Vagina (tissue), 2 donors: ENCODE measurements at regions not wholly inside any gene's neighbourhood (a gene's known extent, or its start where the extent isn't known, plus 50 kb on each side); places are given as distances from the start of the nearest gene placed in this dataset.
A peak's percentile ranks its signal among the peaks of the same experiment; 100 is the strongest.

ENCODE experiments used
- DNase-seq, 2 donors: peaks; one replicate each; pipeline ENCODE4 v3.0.0-alpha.2; 2017; ENCODE audit errors: extremely low spot score in 2 of 2
- H3K27ac ChIP-seq: fragments of 200-600 bp; sonication (generic); one replicate; pipeline ENCODE4 v1.5.1; 2019
- H3K27me3 ChIP-seq: fragments of 200-600 bp; sonication (generic); one replicate; pipeline ENCODE4 v1.5.1; 2019
- H3K36me3 ChIP-seq, 2 donors: fragments of 200-600 bp; sonication (generic); one replicate each; pipeline ENCODE4 v1.5.1; 2017 to 2019
- H3K4me1 ChIP-seq: fragments of 200-600 bp; sonication (generic); one replicate; pipeline ENCODE4 v1.5.1; 2019
- H3K4me3 ChIP-seq, 2 donors: fragments of 200-600 bp; sonication (generic); 1 replicate in 1 of 2; 2 replicates in 1 of 2; pipeline ENCODE4 v1.5.1; 2016 to 2019
- H3K9me3 ChIP-seq: fragments of 200-600 bp; sonication (generic); one replicate; pipeline ENCODE4 v1.5.1; 2019
- POLR2A ChIP-seq, 2 donors: fragments of 450-650 bp; IDR thresholded peaks; one replicate each; pipeline ENCODE4 v1.6.1; 2017; ENCODE audit warnings: antibody characterized with exemption in 2 of 2, mild to moderate bottlenecking in 2 of 2, moderate library complexity in 2 of 2
- POLR2AphosphoS5 ChIP-seq, 2 donors: sonication (generic); formaldehyde crosslinking; IDR thresholded peaks; one replicate each; pipeline ENCODE4 v1.9.0; 2017; ENCODE audit warnings: antibody characterized with exemption in 2 of 2, mild to moderate bottlenecking in 2 of 2, low read depth in 1 of 2; ENCODE audit not compliant: insufficient read depth in 1 of 2
- intact Hi-C: fragments of 100-400 bp; cut with DNase I; formaldehyde crosslinking; loops from one replicate; pipeline ENCODE4 v1.15.1; 2023
- TF ChIP-seq, protein P1 (sequence below), 3 experiments: fragments of 450-650 bp in 2 of 3; fragments of 200-600 bp in 1 of 3; sonication (generic) in 1 of 3; IDR thresholded peaks; one replicate each; pipeline ENCODE4 v1.5.1; 2017 to 2019; ENCODE audit warnings: antibody characterized with exemption in 3 of 3, mild to moderate bottlenecking in 2 of 3, moderate library complexity in 2 of 3

- no peaks in the 10 kb centered on the region for H3K36me3 ChIP-seq
- H3K27ac ChIP-seq, result no peak overlapping the region
- no peaks in the 10 kb centered on the region for H3K27me3 ChIP-seq
- H3K9me3 ChIP-seq, result no peaks in the 10 kb centered on the region
- H3K4me3 ChIP-seq, result no peak overlapping the region
- DNase-seq, result no peak
- TF ChIP-seq POLR2AphosphoS5 (IDR thresholded peaks at IDR 0.05; ENCODE audit: insufficient read depth in 1 of 2, low read depth in 1 of 2), result no peak
- TF ChIP-seq POLR2A (IDR thresholded peaks at IDR 0.05), result no peak
- TF ChIP-seq, protein P1, sequence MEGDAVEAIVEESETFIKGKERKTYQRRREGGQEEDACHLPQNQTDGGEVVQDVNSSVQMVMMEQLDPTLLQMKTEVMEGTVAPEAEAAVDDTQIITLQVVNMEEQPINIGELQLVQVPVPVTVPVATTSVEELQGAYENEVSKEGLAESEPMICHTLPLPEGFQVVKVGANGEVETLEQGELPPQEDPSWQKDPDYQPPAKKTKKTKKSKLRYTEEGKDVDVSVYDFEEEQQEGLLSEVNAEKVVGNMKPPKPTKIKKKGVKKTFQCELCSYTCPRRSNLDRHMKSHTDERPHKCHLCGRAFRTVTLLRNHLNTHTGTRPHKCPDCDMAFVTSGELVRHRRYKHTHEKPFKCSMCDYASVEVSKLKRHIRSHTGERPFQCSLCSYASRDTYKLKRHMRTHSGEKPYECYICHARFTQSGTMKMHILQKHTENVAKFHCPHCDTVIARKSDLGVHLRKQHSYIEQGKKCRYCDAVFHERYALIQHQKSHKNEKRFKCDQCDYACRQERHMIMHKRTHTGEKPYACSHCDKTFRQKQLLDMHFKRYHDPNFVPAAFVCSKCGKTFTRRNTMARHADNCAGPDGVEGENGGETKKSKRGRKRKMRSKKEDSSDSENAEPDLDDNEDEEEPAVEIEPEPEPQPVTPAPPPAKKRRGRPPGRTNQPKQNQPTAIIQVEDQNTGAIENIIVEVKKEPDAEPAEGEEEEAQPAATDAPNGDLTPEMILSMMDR (IDR thresholded peaks at IDR 0.05), result no peak
- peaks cover 11% of the 10 kb centered on the region for H3K4me1 ChIP-seq
- intact Hi-C loops, result loop anchor here (5.0 kb wide), 1 partner anchor 153 kb away; no protein-coding TSS in a partner anchor
Observed at GRCh38 chr15:79180318-79180717, 89.7 kb upstream of the RASGRF1 start.

DNA sequence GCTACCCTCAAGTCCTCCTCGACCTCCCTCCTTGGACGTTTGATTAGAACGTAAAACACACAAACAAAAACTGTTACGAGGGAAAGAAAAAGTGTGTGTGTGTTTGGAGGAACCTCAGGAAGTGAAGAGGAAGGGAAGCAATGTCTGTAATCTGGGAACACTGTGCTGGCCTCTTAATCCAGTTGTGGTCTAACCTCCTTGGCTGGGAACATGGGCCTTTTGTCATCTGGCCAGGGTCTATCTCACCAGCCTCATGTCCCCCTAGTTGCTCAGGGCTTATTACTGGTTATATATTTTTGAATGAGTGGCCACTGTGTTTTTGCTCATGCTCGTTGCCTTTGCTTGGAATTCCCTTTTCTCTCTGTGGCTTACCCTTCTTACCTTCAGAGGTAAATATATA, 89.0 kb upstream of the RASGRF1 start:
- no peaks in the 10 kb centered on the region for H3K36me3 ChIP-seq
- H3K4me3 ChIP-seq, result no peak overlapping the region
- H3K4me1 ChIP-seq, result peaks cover 11% of the 10 kb centered on the region
- H3K27me3 ChIP-seq, result no peaks in the 10 kb centered on the region
- H3K27ac ChIP-seq, result peak overlapping the region; percentile 18
- H3K9me3 ChIP-seq, result no peaks in the 10 kb centered on the region
- DNase-seq, result no peak
- intact Hi-C loops, result no loop called here
- TF ChIP-seq POLR2A (IDR thresholded peaks at IDR 0.05) (no peak), POLR2AphosphoS5 (IDR thresholded peaks at IDR 0.05; ENCODE audit: insufficient read depth in 1 of 2, low read depth in 1 of 2) (no peak)
- TF ChIP-seq, protein P1 (IDR thresholded peaks at IDR 0.05), result no peak

DNA sequence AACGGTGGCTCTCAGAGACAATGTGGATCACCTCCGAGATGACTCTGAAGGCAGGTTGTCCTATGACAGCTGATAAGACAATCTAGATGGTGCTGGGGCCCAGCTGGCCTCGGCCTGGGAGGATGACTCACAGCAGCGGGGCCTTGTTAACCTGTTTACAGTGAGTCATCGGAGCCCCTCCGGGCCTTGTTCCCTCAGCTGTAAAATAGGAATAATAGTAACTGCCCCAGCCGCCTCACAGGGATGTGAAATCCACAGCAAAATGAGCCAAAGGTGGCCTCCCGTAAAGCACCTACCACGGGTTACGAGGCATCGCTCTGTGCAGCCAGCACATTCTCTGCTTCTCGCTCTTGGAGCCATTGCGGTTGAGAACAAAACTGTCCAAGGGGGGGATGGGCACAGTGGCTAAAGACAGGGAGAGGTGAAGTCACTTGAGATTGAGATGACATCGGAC, 88.6 kb upstream of the RASGRF1 start:
- DNase-seq, result no peak
- peak in 1 of 2 donors; percentile 25 for TF ChIP-seq POLR2AphosphoS5 (IDR thresholded peaks at IDR 0.05; ENCODE audit: insufficient read depth in 1 of 2, low read depth in 1 of 2)
- no peak for TF ChIP-seq POLR2A (IDR thresholded peaks at IDR 0.05)
- TF ChIP-seq, protein P1 (IDR thresholded peaks at IDR 0.05), result no peak
- H3K9me3 ChIP-seq, result no peaks in the 10 kb centered on the region

DNA sequence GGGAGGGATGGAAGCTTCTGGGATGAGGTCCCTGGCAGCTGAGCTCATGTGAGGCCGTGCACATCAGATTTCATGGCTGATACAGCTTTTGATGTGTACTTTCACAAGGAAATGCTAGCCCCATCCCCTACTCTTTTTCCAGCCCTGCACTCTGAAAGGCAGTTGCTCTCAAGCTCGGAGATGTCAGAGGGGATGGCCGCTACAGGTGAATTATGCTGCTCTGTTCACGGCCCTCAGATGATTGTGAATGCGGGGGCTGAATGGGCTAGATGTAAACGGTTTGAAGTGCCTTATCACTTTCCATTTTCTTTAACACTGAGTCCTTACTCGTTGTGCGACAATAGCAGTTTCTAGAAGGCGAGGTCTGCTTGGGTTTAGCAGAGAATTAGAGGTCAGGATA, 88.0 kb upstream of the RASGRF1 start:
- Histone ChIP-seq H3K4me3 (no peak overlapping the region), H3K36me3 (no peaks in the 10 kb centered on the region), H3K9me3 (no peaks in the 10 kb centered on the region), H3K27me3 (no peaks in the 10 kb centered on the region), H3K27ac (no peak overlapping the region), H3K4me1 (peaks cover 11% of the 10 kb centered on the region)
- TF ChIP-seq POLR2A (IDR thresholded peaks at IDR 0.05), result no peak
- TF ChIP-seq, protein P1 (IDR thresholded peaks at IDR 0.05), result no peak
- no peak for TF ChIP-seq POLR2AphosphoS5 (IDR thresholded peaks at IDR 0.05; ENCODE audit: insufficient read depth in 1 of 2, low read depth in 1 of 2)
- intact Hi-C loops, result no loop called here
- no peak for DNase-seq

More for the DNA sequence above, 88.6 kb upstream of the RASGRF1 start:
- intact Hi-C loops, result no loop called here
- H3K4me3 ChIP-seq, result no peak overlapping the region
- H3K4me1 ChIP-seq, result peaks cover 11% of the 10 kb centered on the region
- no peaks in the 10 kb centered on the region for H3K36me3 ChIP-seq
- peak overlapping the region; percentile 18 for H3K27ac ChIP-seq
- no peaks in the 10 kb centered on the region for H3K27me3 ChIP-seq

DNA sequence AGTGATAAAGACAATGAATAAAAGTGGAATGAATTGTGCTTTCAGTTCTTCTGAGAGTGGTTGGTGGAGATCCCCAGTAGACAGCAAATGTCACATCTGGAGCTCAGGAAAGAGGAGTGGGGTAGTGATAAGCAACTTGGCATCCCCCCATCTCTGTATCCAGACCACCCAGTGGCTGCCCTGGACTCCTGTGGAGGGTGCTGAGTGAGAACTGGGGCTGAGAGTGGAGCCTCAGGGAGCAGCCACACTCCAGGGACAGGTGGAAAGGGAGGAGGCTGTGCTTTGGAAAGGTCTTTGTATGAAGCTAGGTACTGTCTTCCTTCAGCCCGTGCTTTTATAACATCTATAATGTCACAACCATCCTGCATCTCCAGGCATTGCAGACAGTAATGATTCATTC, 85.6 kb upstream of the RASGRF1 start:
- intact Hi-C loops, result no loop called here
- DNase-seq, result no peak

More for the DNA sequence above, 85.6 kb upstream of the RASGRF1 start:
- H3K36me3 ChIP-seq, result no peaks in the 10 kb centered on the region
- H3K4me1 ChIP-seq, result peaks cover 11% of the 10 kb centered on the region
- H3K27ac ChIP-seq, result no peak overlapping the region
- no peaks in the 10 kb centered on the region for H3K9me3 ChIP-seq
- TF ChIP-seq POLR2AphosphoS5 (IDR thresholded peaks at IDR 0.05; ENCODE audit: insufficient read depth in 1 of 2, low read depth in 1 of 2), result no peak
- TF ChIP-seq POLR2A (IDR thresholded peaks at IDR 0.05), result no peak
- TF ChIP-seq, protein P1 (IDR thresholded peaks at IDR 0.05), result no peak
- H3K4me3 ChIP-seq, result no peak overlapping the region
- no peaks in the 10 kb centered on the region for H3K27me3 ChIP-seq
